GM23338 (cell line): ENCODE measurements at regions not wholly inside any gene's neighbourhood (a gene's known extent, or its start where the extent isn't known, plus 50 kb on each side); places are given as distances from the start of the nearest gene placed in this dataset.

Experiments
- ATAC-seq: fragments of 200-7000 bp; cut with Tn5 transposase; 3 replicates; pipeline ENCODE4 v1.9.1; 2020
- DNase-seq: peaks from one replicate; pipeline ENCODE4 v3.0.0-alpha.2; 2015; ENCODE audit warnings: low spot score
- H2AFZ ChIP-seq: fragments of 200-600 bp; sonication (generic); 2 replicates; pipeline ENCODE4 v1.8.0; 2016; ENCODE audit warnings: antibody characterized with exemption, mild to moderate bottlenecking, moderate library complexity
- H3F3A ChIP-seq: fragments of 200-600 bp; sonication (generic); replicated peaks from 2 replicates; pipeline ENCODE4 v1.8.0; 2017; ENCODE audit warnings: antibody characterized with exemption, mixed run types, low read depth
- H3K27ac ChIP-seq: fragments of 200-600 bp; sonication (generic); 2 replicates; pipeline ENCODE4 v1.6.1; 2016; ENCODE audit warnings: low read depth
- H3K27me3 ChIP-seq: fragments of 200-600 bp; sonication (generic); 2 replicates; pipeline ENCODE4 v1.8.0; 2016; ENCODE audit warnings: mild to moderate bottlenecking, mixed run types, moderate library complexity; ENCODE audit not compliant: insufficient read depth
- H3K36me3 ChIP-seq: fragments of 200-600 bp; sonication (generic); 2 replicates; pipeline ENCODE4 v1.8.0; 2016; ENCODE audit warnings: mild to moderate bottlenecking; ENCODE audit not compliant: insufficient read depth
- H3K4me1 ChIP-seq: fragments of 200-600 bp; sonication (generic); 2 replicates; pipeline ENCODE4 v1.8.0; 2016; ENCODE audit warnings: mild to moderate bottlenecking, moderate library complexity; ENCODE audit not compliant: insufficient read depth
- H3K4me2 ChIP-seq: fragments of 200-600 bp; sonication (generic); 2 replicates; pipeline ENCODE4 v1.7.1; 2017; ENCODE audit warnings: mixed run types
- H3K4me3 ChIP-seq: fragments of 200-600 bp; sonication (generic); 2 replicates; pipeline ENCODE4 v1.6.1; 2016; ENCODE audit warnings: mixed run types
- H3K79me2 ChIP-seq: fragments of 200-600 bp; sonication (generic); replicated peaks from 2 replicates; pipeline ENCODE4 v1.8.0; 2017; ENCODE audit warnings: mild to moderate bottlenecking; ENCODE audit not compliant: insufficient read depth
- H3K9me2 ChIP-seq: fragments of 200-600 bp; sonication (generic); 2 replicates; pipeline ENCODE4 v1.8.0; 2017; ENCODE audit not compliant: insufficient read depth
- H4K20me1 ChIP-seq: fragments of 200-600 bp; sonication (generic); replicated peaks from 2 replicates; pipeline ENCODE4 v1.8.0; 2017; ENCODE audit warnings: mild to moderate bottlenecking; ENCODE audit not compliant: insufficient read depth
- H3K27ac Mint-ChIP-seq: 2 replicates; pipeline ENCODE4 v1.8.0; 2020; ENCODE audit warnings: inconsistent platforms, mild to moderate bottlenecking, moderate library complexity, mixed read lengths
- H3K27me3 Mint-ChIP-seq: 3 replicates; pipeline ENCODE4 v1.8.0; 2022; ENCODE audit warnings: low read depth, mild to moderate bottlenecking, moderate library complexity, mixed read lengths, inconsistent platforms; ENCODE audit not compliant: insufficient read depth, poor library complexity
- H3K36me3 Mint-ChIP-seq: 3 replicates; pipeline ENCODE4 v1.8.0; 2021; ENCODE audit warnings: low read depth, mild to moderate bottlenecking, inconsistent platforms, moderate library complexity, mixed read lengths
- H3K4me1 Mint-ChIP-seq: 3 replicates; pipeline ENCODE4 v1.8.0; 2020; ENCODE audit warnings: mild to moderate bottlenecking, inconsistent platforms, mixed read lengths
- H3K4me3 Mint-ChIP-seq: 3 replicates; pipeline ENCODE4 v1.8.0; 2021; ENCODE audit warnings: moderate library complexity, mild to moderate bottlenecking, inconsistent platforms, mixed read lengths
- H3K9me3 Mint-ChIP-seq: 3 replicates; pipeline ENCODE4 v1.8.0; 2020; ENCODE audit warnings: moderate library complexity, mild to moderate bottlenecking, inconsistent platforms, mixed read lengths
- CREB1 ChIP-seq: fragments of 250-450 bp; sonication (Bioruptor Pico); IDR thresholded peaks from 2 replicates; pipeline ENCODE4 v1.5.0; 2020; ENCODE audit warnings: low read depth, mild to moderate bottlenecking, moderate library complexity
- CTCF ChIP-seq, 2 experiments: fragments of 200-600 bp in 1 of 2; sonication (generic) in 1 of 2; conservative IDR thresholded peaks; 2 replicates each; pipeline versions ENCODE4 v1.5.1 to v1.6.1; 2016 to 2017; ENCODE audit warnings: antibody characterized with exemption in 2 of 2, low read depth in 2 of 2, mild to moderate bottlenecking in 2 of 2, moderate library complexity in 1 of 2
- ETS1 ChIP-seq: IDR thresholded peaks from 2 replicates; pipeline ENCODE4 v1.6.1; 2016; ENCODE audit warnings: antibody characterized with exemption
- EZH2 ChIP-seq: fragments of 200-600 bp; sonication (generic); IDR thresholded peaks from one replicate; pipeline ENCODE4 v1.8.0; 2017; ENCODE audit warnings: antibody characterized with exemption, mild to moderate bottlenecking, low read depth; ENCODE audit not compliant: unreplicated experiment
- EZH2phosphoT487 ChIP-seq: fragments of 200-600 bp; sonication (generic); IDR thresholded peaks from one replicate; pipeline ENCODE4 v1.8.1; 2018; ENCODE audit warnings: antibody characterized with exemption; ENCODE audit not compliant: unreplicated experiment
- JUNB ChIP-seq: IDR thresholded peaks from one replicate; pipeline ENCODE4 v1.6.1; 2016; ENCODE audit warnings: antibody characterized with exemption; ENCODE audit not compliant: unreplicated experiment
- REST ChIP-seq: IDR thresholded peaks from one replicate; pipeline ENCODE4 v1.6.1; 2018; ENCODE audit warnings: antibody characterized with exemption; ENCODE audit not compliant: unreplicated experiment
- ZNF114 ChIP-seq: fragments of 250-450 bp; sonication (Bioruptor Pico); IDR thresholded peaks from 2 replicates; pipeline ENCODE4 v1.5.0; 2020; ENCODE audit warnings: mild to moderate bottlenecking, moderate library complexity
- ZNF331 ChIP-seq: fragments of 250-450 bp; sonication (Bioruptor Pico); IDR thresholded peaks from 2 replicates; pipeline ENCODE4 v1.5.0; 2020; ENCODE audit warnings: low read depth, mild to moderate bottlenecking, moderate library complexity
- ZNF462 ChIP-seq: fragments of 250-450 bp; sonication (Bioruptor Pico); IDR thresholded peaks from 2 replicates; pipeline ENCODE4 v1.5.0; 2020; ENCODE audit warnings: mild to moderate bottlenecking, moderate library complexity

- Mint-ChIP-seq H3K27ac (no peak overlapping the region), H3K9me3 (no peaks in the 10 kb centered on the region), H3K36me3 (no peaks in the 10 kb centered on the region), H3K27me3 (no peaks in the 10 kb centered on the region), H3K4me1 (peaks cover 15% of the 10 kb centered on the region; the same call in 2 of the 3 replicates), H3K4me3 (no peak overlapping the region)
- no peak overlapping the region for H3K27ac ChIP-seq
- no peak overlapping the region for H3K4me3 ChIP-seq
- no peak overlapping the region for H3K4me2 ChIP-seq
- H3K79me2 ChIP-seq = no peaks in the 10 kb centered on the region
- no peaks in the 10 kb centered on the region for H3F3A ChIP-seq
- DNase-seq (no peak), ATAC-seq (no peak)
- TF ChIP-seq ZNF462 (CRISPR knock-in tag) (no peak), ZNF331 (CRISPR knock-in tag) (no peak), JUNB (no peak), CREB1 (no peak), ZNF114 (CRISPR knock-in tag) (no peak), EZH2 (no peak), CTCF (conservative IDR thresholded peaks at IDR 0.05; ENCODE audit: low read depth in 2 of 2) (no peak), REST (no peak), ETS1 (no peak), EZH2phosphoT487 (no peak)
- H3K4me1 ChIP-seq = no peaks in the 10 kb centered on the region; the same call in 1 of the 2 replicates
- no peak overlapping the region for H2AFZ ChIP-seq
- H3K36me3 ChIP-seq = no peaks in the 10 kb centered on the region
- 0 out of 2 replicates have a peak, but pooled peaks cover 4% of the 10 kb centered on the region for H3K9me2 ChIP-seq
- H3K27me3 ChIP-seq = no peaks in the 10 kb centered on the region
- no peaks in the 10 kb centered on the region for H4K20me1 ChIP-seq
Measured at GRCh38 chr19:32168111-32168510, 177.3 kb upstream of the ZNF507 start.
